ENCODE measurements at regions not wholly inside any gene's neighbourhood (a gene's known extent, or its start where the extent isn't known, plus 50 kb on each side); places are given as distances from the start of the nearest gene placed in this dataset.
"Not testable (repeated sequence)": the region's sequence is repeated elsewhere in the genome, so short reads cannot be mapped to it uniquely, and the experiment has no call there.

GRCh38 chr11:134845474-134846327 lies 433.7 kb upstream of the B3GAT1 start:
- no peak for DNase-seq (ENCODE audit: low read depth)

GRCh38 chr11:134844838-134845237 lies 432.8 kb upstream of the B3GAT1 start:
- no peak for DNase-seq (ENCODE audit: low read depth)

- DNase-seq (ENCODE audit: low read depth) = no peak
These were observed 431.7 kb upstream of the B3GAT1 start for GRCh38 chr11:134843735-134844134.

GRCh38 chr11:134843020-134843419 lies 431.0 kb upstream of the B3GAT1 start:
- DNase-seq (ENCODE audit: low read depth) = no peak

GRCh38 chr11:134841972-134842371 lies 429.9 kb upstream of the B3GAT1 start:
- no peak for DNase-seq (ENCODE audit: low read depth)

- no peak for DNase-seq (ENCODE audit: low read depth)
These were observed 429.4 kb upstream of the B3GAT1 start for GRCh38 chr11:134841411-134841810.

- DNase-seq (ENCODE audit: low read depth) = no peak
These were observed 428.9 kb upstream of the B3GAT1 start for GRCh38 chr11:134840945-134841344.

- not testable (repeated sequence) for DNase-seq (ENCODE audit: low read depth)
These were observed 428.1 kb upstream of the B3GAT1 start for GRCh38 chr11:134840165-134840564.

- no peak for DNase-seq (ENCODE audit: low read depth)
These were observed 426.7 kb upstream of the B3GAT1 start for GRCh38 chr11:134838708-134839107.

GRCh38 chr11:134837887-134838232 lies 425.8 kb upstream of the B3GAT1 start:
- DNase-seq (ENCODE audit: low read depth) = no peak

- DNase-seq (ENCODE audit: low read depth) = no peak
These were observed 425.3 kb upstream of the B3GAT1 start for GRCh38 chr11:134837166-134837886.

- DNase-seq (ENCODE audit: low read depth) = no peak
These were observed 424.5 kb upstream of the B3GAT1 start for GRCh38 chr11:134836561-134836960.

- DNase-seq (ENCODE audit: low read depth) = no peak
These were observed 423.5 kb upstream of the B3GAT1 start for GRCh38 chr11:134835561-134835960.

GRCh38 chr11:134830312-134830711 lies 418.3 kb upstream of the B3GAT1 start:
- DNase-seq (ENCODE audit: low read depth) = no peak

- DNase-seq (ENCODE audit: low read depth) = no peak
These were observed 411.9 kb upstream of the B3GAT1 start for GRCh38 chr11:134823970-134824369.

- DNase-seq (ENCODE audit: low read depth) = no peak
These were observed 410.9 kb upstream of the B3GAT1 start for GRCh38 chr11:134822897-134823296.

- no peak for DNase-seq (ENCODE audit: low read depth)
These were observed 409.4 kb upstream of the B3GAT1 start for GRCh38 chr11:134821422-134821821.

GRCh38 chr11:134819041-134819440 lies 407.0 kb upstream of the B3GAT1 start:
- no peak for DNase-seq (ENCODE audit: low read depth)

- DNase-seq (ENCODE audit: low read depth) = no peak
These were observed 406.5 kb upstream of the B3GAT1 start for GRCh38 chr11:134818516-134818915.

GRCh38 chr11:134815404-134815803 lies 403.4 kb upstream of the B3GAT1 start:
- DNase-seq (ENCODE audit: low read depth) = no peak

- no peak for DNase-seq (ENCODE audit: low read depth)
These were observed 396.0 kb upstream of the B3GAT1 start for GRCh38 chr11:134807997-134808396.

GRCh38 chr11:134802598-134802997 lies 390.6 kb upstream of the B3GAT1 start:
- no peak for DNase-seq (ENCODE audit: low read depth)

GRCh38 chr11:134802116-134802515 lies 390.1 kb upstream of the B3GAT1 start:
- DNase-seq (ENCODE audit: low read depth) = no peak

GRCh38 chr11:134801570-134801969 lies 389.5 kb upstream of the B3GAT1 start:
- DNase-seq (ENCODE audit: low read depth) = no peak
